ENCODE measurements at regions not wholly inside any gene's neighbourhood (a gene's known extent, or its start where the extent isn't known, plus 50 kb on each side); places are given as distances from the start of the nearest gene placed in this dataset.

GRCh38 chr13:80226645-80227044, 114.3 kb downstream of the SPRY2 start:
- Histone ChIP-seq H2BK20ac (ENCODE audit: low read depth, low read length) (no peak overlapping the region), H3K4me2 (ENCODE audit: low read depth, low read length) (no peak overlapping the region), H3K9me1 (ENCODE audit: insufficient read depth, low read length) (no peaks in the 10 kb centered on the region), H3K9ac (ENCODE audit: low read depth, low read length) (no peak overlapping the region), H3K18ac (ENCODE audit: low read depth, low read length) (no peak overlapping the region), H3K14ac (replicated peaks; ENCODE audit: low read depth, low read length) (no peak overlapping the region), H3K9me3 (ENCODE audit: control insufficient read depth, insufficient read depth, low read length) (no peaks in the 10 kb centered on the region), H2BK5ac (ENCODE audit: low read depth, low read length, poor library complexity, severe bottlenecking) (no peak overlapping the region), H4K5ac (ENCODE audit: low read depth, low read length) (no peak overlapping the region), H2AK5ac (ENCODE audit: low read depth, low read length) (no peak overlapping the region), H3K27ac (ENCODE audit: insufficient read depth, low read length) (no peak overlapping the region), H3K79me1 (ENCODE audit: low read depth in 1 of 2, low read length in 2 of 2) (no peaks in the 10 kb centered on the region), H3K27me3 (ENCODE audit: control insufficient read depth, insufficient read depth, low read length) (no peaks in the 10 kb centered on the region), H3K56ac (ENCODE audit: extremely low read depth, insufficient read depth, low read length) (no peak overlapping the region), H3K4ac (ENCODE audit: low read depth, low read length) (no peak overlapping the region), H2AFZ (replicated peaks; ENCODE audit: low read length, poor library complexity) (no peak overlapping the region), H3K23ac (ENCODE audit: low read depth, low read length) (no peak overlapping the region), H4K8ac (ENCODE audit: low read depth in 2 of 2, low read length in 2 of 2) (no peak overlapping the region), H2AK9ac (replicated peaks; ENCODE audit: low read depth, low read length, poor library complexity) (no peak overlapping the region), H2BK120ac (ENCODE audit: low read depth, low read length) (no peak overlapping the region), H3K4me1 (ENCODE audit: control insufficient read depth, insufficient read depth, low read length) (no peaks in the 10 kb centered on the region), H3K36me3 (ENCODE audit: control insufficient read depth, insufficient read depth, low read length) (no peaks in the 10 kb centered on the region), H4K20me1 (ENCODE audit: insufficient read depth, low read length) (no peaks in the 10 kb centered on the region), H2BK15ac (ENCODE audit: low read depth, low read length) (no peak overlapping the region), H3K4me3 (ENCODE audit: insufficient read depth, low read depth, low read length) (no peak overlapping the region), H4K91ac (ENCODE audit: insufficient read depth, low read depth, low read length) (no peak overlapping the region)
- dilution Hi-C loops (cut with HindIII; ENCODE audit: low sequenced_read_pairs, unreplicated experiment): no loop called here
- ChIA-PET CTCF (no interaction called here), POLR2A (ENCODE audit: unreplicated experiment) (no interaction called here)
- intact Hi-C loops (cut with micrococcal nuclease): no loop called here
- TF ChIP-seq NFE2L2 (IDR thresholded peaks at IDR 0.05; ENCODE audit: low read depth, low read length): no peak
- no TSS peak for BruUV-seq (replicated peaks)
- no CpG with 5 or more reads among the region's 2 CpGs for WGBS, 2 experiments (ENCODE audit: extremely low coverage in 2 of 2, insufficient read length in 1 of 2)
- ATAC-seq (ENCODE audit: low read depth) (no peak), DNase-seq (no peak)
- in situ Hi-C loops (cut with MboI; ENCODE audit: low sequenced_read_pairs): no loop called here

All from IMR-90 (cell line).